ENCODE measurements at regions not wholly inside any gene's neighbourhood (a gene's known extent, or its start where the extent isn't known, plus 50 kb on each side); places are given as distances from the start of the nearest gene placed in this dataset.

GRCh38 chr5:120251898-120252297 lies 212.2 kb upstream of the PRR16 start:
- WGBS, 2 donors (ENCODE audit: extremely low coverage in 2 of 2, insufficient read length in 2 of 2, insufficient replicate concordance in 1 of 2): no CpG with 5 or more reads among the region's 3 CpGs

GRCh38 chr5:120252839-120253238 lies 211.3 kb upstream of the PRR16 start:
- Histone ChIP-seq H3K23ac (ENCODE audit: low read depth, low read length, poor library complexity) (no peak overlapping the region), H2BK5ac (ENCODE audit: low read length) (no peak overlapping the region), H4K91ac (ENCODE audit: low read depth, low read length, poor library complexity) (no peak overlapping the region), H2AFZ (ENCODE audit: low read length) (no peak overlapping the region), H4K8ac (ENCODE audit: low read depth, low read length) (no peak overlapping the region), H3K9me3 (replicated peaks in 1 of 2; ENCODE audit: control insufficient read depth in 2 of 2, insufficient read depth in 1 of 2, low read depth in 1 of 2, low read length in 2 of 2) (no peaks in the 10 kb centered on the region), H2BK12ac (ENCODE audit: low read length) (no peak overlapping the region), H3K36me3 (replicated peaks in 1 of 2; ENCODE audit: control insufficient read depth in 2 of 2, insufficient read depth in 2 of 2, low read length in 2 of 2) (no peaks in the 10 kb centered on the region), H2AK5ac (ENCODE audit: low read depth, low read length) (no peak overlapping the region), H3K27me3 (ENCODE audit: control insufficient read depth in 3 of 3, insufficient read depth in 3 of 3, low read depth in 1 of 3, low read length in 3 of 3) (no peaks in the 10 kb centered on the region), H3K14ac (ENCODE audit: low read length) (no peak overlapping the region), H2BK120ac (ENCODE audit: low read depth, low read length) (no peak overlapping the region), H3K9ac (ENCODE audit: low read depth, low read length, poor library complexity) (no peak overlapping the region), H2BK15ac (ENCODE audit: low read length) (no peak overlapping the region), H3K4me2 (ENCODE audit: insufficient read depth, low read length, poor library complexity, severe bottlenecking) (no peak overlapping the region), H3K4me3 (ENCODE audit: low read length in 2 of 2) (no peak overlapping the region), H3K27ac (replicated peaks; ENCODE audit: low read length) (no peak overlapping the region), H3K4ac (ENCODE audit: low read length) (no peak overlapping the region), H3K4me1 (ENCODE audit: control insufficient read depth in 2 of 2, insufficient read depth in 1 of 2, low read depth in 1 of 2, low read length in 2 of 2) (peaks cover 0 to 4% of the 10 kb centered on the region in 2 donors), H3K79me1 (ENCODE audit: low read depth, low read length) (no peaks in the 10 kb centered on the region), H3K18ac (ENCODE audit: low read length) (no peak overlapping the region)
- DNase-seq (ENCODE audit: low spot score): no peak
- no CpG with 5 or more reads among the region's 3 CpGs for WGBS, 2 donors (ENCODE audit: extremely low coverage in 2 of 2, insufficient read length in 2 of 2, insufficient replicate concordance in 1 of 2)

More at GRCh38 chr5:120251898-120252297, 212.2 kb upstream of the PRR16 start:
- no peak overlapping the region for H4K8ac ChIP-seq (ENCODE audit: low read depth, low read length)
- no peaks in the 10 kb centered on the region for H3K36me3 ChIP-seq (replicated peaks in 1 of 2; ENCODE audit: control insufficient read depth in 2 of 2, insufficient read depth in 2 of 2, low read length in 2 of 2)
- H3K4me1 ChIP-seq (ENCODE audit: control insufficient read depth in 2 of 2, insufficient read depth in 1 of 2, low read depth in 1 of 2, low read length in 2 of 2): peaks cover 0 to 4% of the 10 kb centered on the region in 2 donors
- H3K27me3 ChIP-seq (ENCODE audit: control insufficient read depth in 3 of 3, insufficient read depth in 3 of 3, low read depth in 1 of 3, low read length in 3 of 3): no peaks in the 10 kb centered on the region
- no peak overlapping the region for H3K23ac ChIP-seq (ENCODE audit: low read depth, low read length, poor library complexity)
- H2BK120ac ChIP-seq (ENCODE audit: low read depth, low read length): no peak overlapping the region
- no peak overlapping the region for H2BK15ac ChIP-seq (ENCODE audit: low read length)
- no peak overlapping the region for H2AFZ ChIP-seq (ENCODE audit: low read length)
- H2AK5ac ChIP-seq (ENCODE audit: low read depth, low read length): no peak overlapping the region
- H3K79me1 ChIP-seq (ENCODE audit: low read depth, low read length): no peaks in the 10 kb centered on the region
- no peak overlapping the region for H3K9ac ChIP-seq (ENCODE audit: low read depth, low read length, poor library complexity)
- no peak overlapping the region for H3K4me3 ChIP-seq (ENCODE audit: low read length in 2 of 2)
- no peak overlapping the region for H3K4ac ChIP-seq (ENCODE audit: low read length)
- H3K27ac ChIP-seq (replicated peaks; ENCODE audit: low read length): no peak overlapping the region
- no peaks in the 10 kb centered on the region for H3K9me3 ChIP-seq (replicated peaks in 1 of 2; ENCODE audit: control insufficient read depth in 2 of 2, insufficient read depth in 1 of 2, low read depth in 1 of 2, low read length in 2 of 2)
- H3K4me2 ChIP-seq (ENCODE audit: insufficient read depth, low read length, poor library complexity, severe bottlenecking): no peak overlapping the region
- H3K18ac ChIP-seq (ENCODE audit: low read length): no peak overlapping the region
- DNase-seq (ENCODE audit: low spot score): no peak
- no peak overlapping the region for H2BK12ac ChIP-seq (ENCODE audit: low read length)
- no peak overlapping the region for H3K14ac ChIP-seq (ENCODE audit: low read length)
- H4K91ac ChIP-seq (ENCODE audit: low read depth, low read length, poor library complexity): no peak overlapping the region
- no peak overlapping the region for H2BK5ac ChIP-seq (ENCODE audit: low read length)

- Histone ChIP-seq H3K4me2 (ENCODE audit: insufficient read depth, low read length, poor library complexity, severe bottlenecking) (no peak overlapping the region), H3K79me1 (ENCODE audit: low read depth, low read length) (no peaks in the 10 kb centered on the region), H3K36me3 (replicated peaks in 1 of 2; ENCODE audit: control insufficient read depth in 2 of 2, insufficient read depth in 2 of 2, low read length in 2 of 2) (no peaks in the 10 kb centered on the region), H3K4ac (ENCODE audit: low read length) (no peak overlapping the region), H2BK12ac (ENCODE audit: low read length) (no peak overlapping the region), H2BK15ac (ENCODE audit: low read length) (no peak overlapping the region), H3K23ac (ENCODE audit: low read depth, low read length, poor library complexity) (no peak overlapping the region), H2BK120ac (ENCODE audit: low read depth, low read length) (no peak overlapping the region), H2AFZ (ENCODE audit: low read length) (peak overlapping the region; percentile 56), H4K91ac (ENCODE audit: low read depth, low read length, poor library complexity) (no peak overlapping the region), H2BK5ac (ENCODE audit: low read length) (no peak overlapping the region), H3K27me3 (ENCODE audit: control insufficient read depth in 3 of 3, insufficient read depth in 3 of 3, low read depth in 1 of 3, low read length in 3 of 3) (no peaks in the 10 kb centered on the region), H3K27ac (replicated peaks; ENCODE audit: low read length) (no peak overlapping the region), H3K4me1 (ENCODE audit: control insufficient read depth in 2 of 2, insufficient read depth in 1 of 2, low read depth in 1 of 2, low read length in 2 of 2) (peaks cover 0 to 4% of the 10 kb centered on the region in 2 donors), H3K9me3 (replicated peaks in 1 of 2; ENCODE audit: control insufficient read depth in 2 of 2, insufficient read depth in 1 of 2, low read depth in 1 of 2, low read length in 2 of 2) (no peaks in the 10 kb centered on the region), H3K18ac (ENCODE audit: low read length) (no peak overlapping the region), H3K9ac (ENCODE audit: low read depth, low read length, poor library complexity) (no peak overlapping the region), H4K8ac (ENCODE audit: low read depth, low read length) (no peak overlapping the region), H3K4me3 (ENCODE audit: low read length in 2 of 2) (no peak overlapping the region), H2AK5ac (ENCODE audit: low read depth, low read length) (no peak overlapping the region), H3K14ac (ENCODE audit: low read length) (no peak overlapping the region)
- WGBS, 2 donors (ENCODE audit: extremely low coverage in 2 of 2, insufficient read length in 2 of 2, insufficient replicate concordance in 1 of 2): no CpG with 5 or more reads among the region's 1 CpG
- no peak for DNase-seq (ENCODE audit: low spot score)
These were observed 209.7 kb upstream of the PRR16 start for GRCh38 chr5:120254385-120254784.

GRCh38 chr5:120255214-120255613 lies 208.9 kb upstream of the PRR16 start:
- H3K79me1 ChIP-seq (ENCODE audit: low read depth, low read length): no peaks in the 10 kb centered on the region
- H2BK15ac ChIP-seq (ENCODE audit: low read length): no peak overlapping the region
- H3K27ac ChIP-seq (replicated peaks; ENCODE audit: low read length): no peak overlapping the region
- H4K91ac ChIP-seq (ENCODE audit: low read depth, low read length, poor library complexity): no peak overlapping the region
- H4K8ac ChIP-seq (ENCODE audit: low read depth, low read length): no peak overlapping the region
- no peak overlapping the region for H3K4me2 ChIP-seq (ENCODE audit: insufficient read depth, low read length, poor library complexity, severe bottlenecking)
- no CpG with 5 or more reads among the region's 2 CpGs for WGBS, 2 donors (ENCODE audit: extremely low coverage in 2 of 2, insufficient read length in 2 of 2, insufficient replicate concordance in 1 of 2)
- H3K9ac ChIP-seq (ENCODE audit: low read depth, low read length, poor library complexity): no peak overlapping the region
- no peak overlapping the region for H2BK5ac ChIP-seq (ENCODE audit: low read length)
- H3K14ac ChIP-seq (ENCODE audit: low read length): no peak overlapping the region
- H3K4me1 ChIP-seq (ENCODE audit: control insufficient read depth in 2 of 2, insufficient read depth in 1 of 2, low read depth in 1 of 2, low read length in 2 of 2): peaks cover 0 to 4% of the 10 kb centered on the region in 2 donors
- no peaks in the 10 kb centered on the region for H3K9me3 ChIP-seq (replicated peaks in 1 of 2; ENCODE audit: control insufficient read depth in 2 of 2, insufficient read depth in 1 of 2, low read depth in 1 of 2, low read length in 2 of 2)
- no peak overlapping the region for H3K18ac ChIP-seq (ENCODE audit: low read length)
- no peak overlapping the region for H3K23ac ChIP-seq (ENCODE audit: low read depth, low read length, poor library complexity)
- no peaks in the 10 kb centered on the region for H3K27me3 ChIP-seq (ENCODE audit: control insufficient read depth in 3 of 3, insufficient read depth in 3 of 3, low read depth in 1 of 3, low read length in 3 of 3)
- no peak overlapping the region for H2BK12ac ChIP-seq (ENCODE audit: low read length)
- H2AK5ac ChIP-seq (ENCODE audit: low read depth, low read length): no peak overlapping the region
- no peak overlapping the region for H3K4ac ChIP-seq (ENCODE audit: low read length)
- H3K36me3 ChIP-seq (replicated peaks in 1 of 2; ENCODE audit: control insufficient read depth in 2 of 2, insufficient read depth in 2 of 2, low read length in 2 of 2): no peaks in the 10 kb centered on the region
- H2AFZ ChIP-seq (ENCODE audit: low read length): no peak overlapping the region
- no peak for DNase-seq (ENCODE audit: low spot score)
- H3K4me3 ChIP-seq (ENCODE audit: low read length in 2 of 2): no peak overlapping the region
- H2BK120ac ChIP-seq (ENCODE audit: low read depth, low read length): no peak overlapping the region

Measured in neuronal stem cell (in vitro differentiated cells).